OCI-LY7 (cell line): ENCODE measurements at regions not wholly inside any gene's neighbourhood (a gene's known extent, or its start where the extent isn't known, plus 50 kb on each side); places are given as distances from the start of the nearest gene placed in this dataset.

Experiments
- BruUV-seq: library from RNA; stranded (reverse); fragments of 400-500 nt; replicated peaks from 2 replicates; lab custom pipeline; 2021; lab: Mats Ljungman, UMichigan
- CTCF ChIA-PET: fragments of 300-600 bp; sonication (Branson Sonifier 250); formaldehyde crosslinking; loops from one replicate; lab custom pipeline; 2022; ENCODE audit warnings: antibody characterized with exemption; ENCODE audit not compliant: unreplicated experiment; lab: Charles Lee
- POLR2A ChIA-PET: fragments of 300-600 bp; sonication (Branson Sonifier 250); formaldehyde crosslinking; loops from one replicate; lab custom pipeline; 2022; ENCODE audit warnings: antibody characterized with exemption; lab: Charles Lee
- DNase-seq: peaks from one replicate; pipeline ENCODE4 v3.0.0-alpha.2; 2015; ENCODE audit warnings: low spot score
- H2AFZ ChIP-seq: fragments of 200-600 bp; sonication (generic), shearing (Covaris generic); 2 replicates; pipeline ENCODE4 v1.6.1; 2014; ENCODE audit warnings: mild to moderate bottlenecking, antibody characterized with exemption, low read length, moderate library complexity
- H3K27ac ChIP-seq: fragments of 200-600 bp; sonication (generic); 2 replicates; pipeline ENCODE4 v1.5.1; 2014; ENCODE audit warnings: mixed run types, low read depth, mild to moderate bottlenecking, moderate library complexity, low read length, inconsistent platforms; ENCODE audit not compliant: poor library complexity, severe bottlenecking
- H3K36me3 ChIP-seq: fragments of 200-600 bp; sonication (generic); 2 replicates; pipeline ENCODE4 v1.6.1; 2014; ENCODE audit warnings: mild to moderate bottlenecking, antibody characterized with exemption, low read length, moderate library complexity, mixed read lengths; ENCODE audit not compliant: insufficient read depth
- H3K4me1 ChIP-seq: fragments of 200-600 bp; sonication (generic); 2 replicates; pipeline ENCODE4 v1.5.1; 2014; ENCODE audit warnings: mild to moderate bottlenecking, low read length; ENCODE audit not compliant: insufficient read depth, poor library complexity, severe bottlenecking
- H3K4me2 ChIP-seq: fragments of 200-600 bp; sonication (generic); 2 replicates; pipeline ENCODE4 v1.6.1; 2014; ENCODE audit warnings: mild to moderate bottlenecking, low read length
- H3K4me3 ChIP-seq: fragments of 200-600 bp; sonication (generic); 2 replicates; pipeline ENCODE4 v1.5.1; 2014; ENCODE audit warnings: mild to moderate bottlenecking, low read depth, low read length; ENCODE audit not compliant: poor library complexity, severe bottlenecking
- H3K79me2 ChIP-seq: fragments of 200-600 bp; sonication (generic); 2 replicates; pipeline ENCODE4 v1.6.1; 2016; ENCODE audit warnings: low read depth, mild to moderate bottlenecking, low read length, moderate library complexity, mixed read lengths; ENCODE audit not compliant: insufficient read depth
- H3K9me2 ChIP-seq: fragments of 200-600 bp; sonication (generic); 2 replicates; pipeline ENCODE4 v1.6.1; 2016; ENCODE audit warnings: mild to moderate bottlenecking, low read length, mixed read lengths; ENCODE audit not compliant: insufficient read depth
- H3K9me3 ChIP-seq: fragments of 200-600 bp; sonication (generic); 2 replicates; pipeline ENCODE4 v1.6.1; 2014; ENCODE audit warnings: mild to moderate bottlenecking, mixed run types, low read length, mixed read lengths
- H4K20me1 ChIP-seq: fragments of 200-600 bp; sonication (generic); 2 replicates; pipeline ENCODE4 v1.6.1; 2014; ENCODE audit warnings: mild to moderate bottlenecking, antibody characterized with exemption, low read length, moderate library complexity, mixed read lengths; ENCODE audit not compliant: insufficient read depth
- CTCF ChIP-seq: fragments of 200-600 bp; sonication (generic); conservative IDR thresholded peaks from 2 replicates; pipeline ENCODE4 v1.5.1; 2014; ENCODE audit warnings: mild to moderate bottlenecking, antibody characterized with exemption, low read length, moderate library complexity, mixed read lengths
- EZH2phosphoT487 ChIP-seq: fragments of 200-600 bp; sonication (generic); IDR thresholded peaks from 2 replicates; pipeline ENCODE4 v1.6.1; 2018; ENCODE audit warnings: low read depth, borderline replicate concordance, mild to moderate bottlenecking, mixed run types, antibody characterized with exemption, low read length, moderate library complexity, mixed read lengths
- intact Hi-C: fragments of 100-400 bp; cut with micrococcal nuclease; formaldehyde crosslinking; loops from one replicate; pipeline ENCODE4 v1.10.0; 2022; ENCODE audit not compliant: unreplicated experiment

- H3K9me2 ChIP-seq = no peaks in the 10 kb centered on the region
- no peak overlapping the region for H3K4me3 ChIP-seq
- no peak for TF ChIP-seq EZH2phosphoT487
- no peak for TF ChIP-seq CTCF
- CTCF ChIA-PET = no interaction called here
- no peaks in the 10 kb centered on the region for H3K4me1 ChIP-seq
- no TSS peak for BruUV-seq
- H3K36me3 ChIP-seq = no peaks in the 10 kb centered on the region
- H3K9me3 ChIP-seq = no peaks in the 10 kb centered on the region
- no peaks in the 10 kb centered on the region for H3K79me2 ChIP-seq
- H3K27ac ChIP-seq = no peak overlapping the region
- H2AFZ ChIP-seq = no peak overlapping the region
- no peak for DNase-seq
- H4K20me1 ChIP-seq = no peaks in the 10 kb centered on the region
- intact Hi-C loops = no loop called here
- H3K4me2 ChIP-seq = no peak overlapping the region
- POLR2A ChIA-PET = interaction anchor here (0.7 kb wide), 1 partner anchor 8 kb away, joined by 3 read pairs; no protein-coding TSS in a partner anchor
Measured at GRCh38 chr7:91412298-91412697, 148.1 kb downstream of the FZD1 start.

GRCh38 chr7:91414734-91415133, 150.5 kb downstream of the FZD1 start:
- no TSS peak for BruUV-seq
- Histone ChIP-seq H3K9me3 (no peaks in the 10 kb centered on the region), H3K4me3 (no peak overlapping the region), H3K9me2 (no peaks in the 10 kb centered on the region), H3K4me2 (no peak overlapping the region), H3K79me2 (no peaks in the 10 kb centered on the region), H4K20me1 (no peaks in the 10 kb centered on the region), H3K4me1 (no peaks in the 10 kb centered on the region), H3K27ac (no peak overlapping the region), H2AFZ (no peak overlapping the region), H3K36me3 (no peaks in the 10 kb centered on the region)
- ChIA-PET CTCF (no interaction called here), POLR2A (no interaction called here)
- TF ChIP-seq CTCF = no peak
- TF ChIP-seq EZH2phosphoT487 = no peak
- no peak for DNase-seq
- intact Hi-C loops = no loop called here

GRCh38 chr7:91416155-91416865, 152.1 kb downstream of the FZD1 start:
- Histone ChIP-seq H3K79me2 (no peaks in the 10 kb centered on the region), H3K4me2 (no peak overlapping the region)
- DNase-seq = no peak

More at GRCh38 chr7:91416155-91416865, 152.1 kb downstream of the FZD1 start:
- ChIA-PET POLR2A (interaction anchor here (0.7 to 0.9 kb wide), 2 partner anchors 9 to 880 kb away, joined by 3 read pairs; no protein-coding TSS in a partner anchor), CTCF (no interaction called here)
- no TSS peak for BruUV-seq
- H2AFZ ChIP-seq = no peak overlapping the region
- no peaks in the 10 kb centered on the region for H3K36me3 ChIP-seq
- no peaks in the 10 kb centered on the region for H3K4me1 ChIP-seq
- no peak overlapping the region for H3K4me3 ChIP-seq
- no peaks in the 10 kb centered on the region for H4K20me1 ChIP-seq
- H3K9me3 ChIP-seq = no peaks in the 10 kb centered on the region
- no peaks in the 10 kb centered on the region for H3K9me2 ChIP-seq
- TF ChIP-seq EZH2phosphoT487 (no peak), CTCF (no peak)
- no peak overlapping the region for H3K27ac ChIP-seq
- intact Hi-C loops = no loop called here
